Amygdala (tissue), 56 donors: ENCODE measurements at regions not wholly inside any gene's neighbourhood (a gene's known extent, or its start where the extent isn't known, plus 50 kb on each side); places are given as distances from the start of the nearest gene placed in this dataset.
"Not testable (repeated sequence)": the region's sequence is repeated elsewhere in the genome, so short reads cannot be mapped to it uniquely, and the experiment has no call there.

Source experiments
- DNase-seq, 56 donors: peaks; one replicate each; lab custom pipeline; 2025; lab: John Stamatoyannopoulos, UW

- DNase-seq = no peak
These were observed 468.3 kb downstream of the EIPR1 start for GRCh38 chr2:2909086-2910035.

GRCh38 chr2:2906091-2906490, 471.5 kb downstream of the EIPR1 start:
- no peak for DNase-seq

DNA sequence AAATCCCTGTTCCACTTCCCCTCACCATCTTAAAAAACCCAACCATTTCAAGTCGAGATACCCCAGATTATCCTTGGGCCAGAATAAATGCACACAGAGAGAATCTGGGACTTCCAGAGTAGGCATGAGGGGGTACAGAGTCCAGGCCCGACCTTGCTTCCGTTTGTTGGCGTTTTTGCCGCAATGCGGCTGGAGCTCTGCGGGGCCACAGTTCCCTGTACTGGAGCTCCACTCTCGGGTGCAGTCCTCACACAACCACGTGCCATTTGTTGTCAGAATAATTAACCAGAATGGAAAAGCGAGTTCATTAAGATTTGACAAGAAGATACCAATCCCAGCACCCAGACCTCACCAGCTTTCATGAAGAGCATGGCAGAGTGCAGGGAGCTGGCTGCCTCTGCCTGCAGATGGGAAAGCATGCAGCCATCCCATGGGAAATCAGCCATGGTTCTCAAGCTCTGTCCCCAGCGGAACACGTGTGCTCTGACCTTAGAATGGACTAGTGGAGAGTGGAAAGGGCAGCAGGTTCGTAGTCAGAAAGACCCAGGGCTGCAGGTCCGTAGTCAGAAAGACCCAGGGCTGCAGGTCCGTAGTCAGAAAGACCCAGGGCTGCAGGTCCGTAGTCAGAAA, 472.8 kb downstream of the EIPR1 start:
- DNase-seq = no peak

- DNase-seq = no peak
These were observed 474.9 kb downstream of the EIPR1 start for GRCh38 chr2:2902547-2903281.

DNA sequence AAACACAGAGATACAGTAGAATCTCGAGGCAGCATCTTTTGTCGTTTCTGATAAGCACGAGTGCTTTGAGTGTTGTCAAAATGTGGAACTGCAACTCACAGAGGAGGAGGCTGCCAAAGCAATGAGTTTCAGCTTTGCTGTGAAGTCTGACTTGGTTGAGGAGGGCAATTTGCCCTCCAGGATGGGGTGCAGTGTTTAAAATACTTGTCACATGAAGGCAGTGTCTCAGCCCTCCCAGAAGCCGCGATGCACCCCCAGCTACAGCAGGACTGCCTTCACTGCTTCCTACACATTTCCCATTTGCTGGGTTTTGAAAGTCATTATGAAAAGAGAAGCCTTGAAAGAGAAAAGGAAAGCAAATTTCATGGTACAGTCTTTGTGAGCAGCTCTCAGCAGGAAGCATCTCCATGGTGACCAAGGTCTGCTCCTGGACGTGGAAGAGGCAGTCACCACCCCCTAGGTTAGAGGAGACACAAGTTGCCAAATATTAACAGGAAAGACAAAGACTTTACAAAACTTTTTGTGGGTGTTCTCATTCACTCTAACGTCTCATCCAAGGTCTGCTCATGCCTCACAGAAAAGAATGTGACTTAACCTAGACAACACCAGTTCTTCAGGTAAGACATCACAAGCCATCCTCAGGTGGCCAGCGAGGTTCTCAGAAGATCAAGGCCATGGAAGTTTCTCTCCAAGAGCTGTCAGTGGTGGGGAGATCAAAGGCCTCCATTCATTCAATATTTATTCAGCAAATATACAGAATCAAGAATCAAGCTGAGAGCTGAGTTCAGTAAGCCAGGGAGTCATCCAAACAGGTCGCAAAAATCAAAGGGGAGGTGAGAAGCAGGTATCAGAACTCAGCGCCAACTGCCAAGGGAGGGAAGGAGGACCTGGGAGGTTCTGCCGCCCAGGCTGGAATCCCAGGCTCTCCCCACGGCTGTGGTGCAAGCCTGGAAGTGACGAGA, 476.0 kb downstream of the EIPR1 start:
- DNase-seq = peak in 1 of 56 donors; percentile 33

GRCh38 chr2:2899826-2900225, 477.8 kb downstream of the EIPR1 start:
- no peak for DNase-seq

DNA sequence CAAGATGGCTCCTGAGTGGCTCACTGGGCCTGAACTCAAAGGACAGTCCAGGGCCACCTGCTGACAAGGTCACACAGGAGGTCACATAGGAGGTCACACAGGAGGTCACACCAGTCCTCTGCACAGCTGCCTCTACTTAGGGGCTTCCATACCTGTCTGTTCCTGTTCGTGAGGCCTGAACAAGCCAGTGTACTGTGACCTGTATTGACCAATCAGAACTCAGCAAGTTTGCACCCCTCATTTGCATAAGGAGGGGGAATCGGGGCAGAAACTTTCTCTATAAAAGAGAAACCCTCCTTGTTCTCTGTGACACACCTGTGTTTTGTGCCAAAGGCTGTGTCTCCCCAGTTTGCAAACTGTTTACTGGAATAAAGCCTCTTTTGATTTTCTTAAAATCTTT, 478.9 kb downstream of the EIPR1 start:
- DNase-seq = no peak

- no peak for DNase-seq
These were observed 481.0 kb downstream of the EIPR1 start for GRCh38 chr2:2896643-2897042.

GRCh38 chr2:2896011-2896410, 481.6 kb downstream of the EIPR1 start:
- DNase-seq = no peak

- DNase-seq = not testable (repeated sequence)
These were observed 483.6 kb downstream of the EIPR1 start for GRCh38 chr2:2894011-2894410.

DNA sequence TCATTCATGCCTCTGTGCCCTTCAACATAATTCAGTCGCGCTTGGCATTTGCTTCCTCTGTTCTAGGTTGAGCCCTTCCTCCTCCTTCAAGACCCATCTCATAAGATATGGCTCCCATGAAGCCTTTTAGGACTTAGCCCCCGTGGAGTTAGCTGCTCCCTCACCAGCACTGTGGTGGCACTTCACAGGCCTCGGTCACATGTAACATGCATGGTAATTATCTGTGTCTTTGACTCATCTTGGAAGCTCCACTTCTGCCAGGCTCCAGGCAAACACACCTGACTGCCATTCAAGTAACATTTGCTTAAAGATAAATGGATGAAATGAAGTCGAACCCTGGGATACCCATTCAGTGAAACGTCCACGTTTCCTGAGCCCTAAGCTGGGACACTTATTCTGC, 484.7 kb downstream of the EIPR1 start:
- no peak for DNase-seq

- DNase-seq = no peak
These were observed 485.2 kb downstream of the EIPR1 start for GRCh38 chr2:2892378-2892777.

DNA sequence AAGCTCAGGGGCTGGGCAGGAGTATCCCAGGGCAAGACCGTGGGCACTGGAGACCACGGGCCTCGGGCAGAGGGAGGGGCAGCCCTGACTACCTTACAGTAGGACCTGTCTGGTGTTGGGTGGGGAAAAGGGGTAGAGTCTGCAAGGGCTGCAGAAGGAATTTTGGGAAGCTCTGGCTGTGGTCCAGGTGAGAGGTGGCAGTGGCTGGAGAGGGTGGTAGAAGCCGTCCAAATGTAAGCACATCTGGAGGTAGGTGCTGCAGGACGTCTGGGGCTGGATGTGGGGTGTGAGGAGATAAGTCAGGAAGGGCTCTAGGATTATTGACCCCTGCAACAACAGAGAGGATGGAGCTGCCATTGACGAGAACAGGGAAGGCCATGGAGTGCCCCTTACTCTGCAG, 486.7 kb downstream of the EIPR1 start:
- no peak for DNase-seq

DNA sequence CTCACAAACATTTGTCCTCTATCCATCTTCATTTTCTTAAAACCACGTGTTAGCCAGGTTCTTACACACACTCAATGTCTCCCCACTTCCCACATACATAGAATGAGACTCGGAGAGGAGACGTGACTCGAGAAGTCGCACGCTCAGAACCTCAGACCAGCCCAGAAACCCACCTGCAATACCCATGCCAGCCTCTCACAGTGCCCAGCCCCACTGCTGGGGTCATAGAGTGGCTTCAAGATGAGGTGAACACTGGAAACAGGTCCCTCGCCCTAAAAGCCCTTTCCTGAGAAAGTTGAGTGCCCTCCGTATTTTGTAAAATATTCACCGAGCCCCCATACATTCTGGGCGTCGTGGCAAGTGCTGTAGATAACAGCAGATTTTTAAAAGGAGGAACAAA, 487.4 kb downstream of the EIPR1 start:
- DNase-seq = no peak

DNA sequence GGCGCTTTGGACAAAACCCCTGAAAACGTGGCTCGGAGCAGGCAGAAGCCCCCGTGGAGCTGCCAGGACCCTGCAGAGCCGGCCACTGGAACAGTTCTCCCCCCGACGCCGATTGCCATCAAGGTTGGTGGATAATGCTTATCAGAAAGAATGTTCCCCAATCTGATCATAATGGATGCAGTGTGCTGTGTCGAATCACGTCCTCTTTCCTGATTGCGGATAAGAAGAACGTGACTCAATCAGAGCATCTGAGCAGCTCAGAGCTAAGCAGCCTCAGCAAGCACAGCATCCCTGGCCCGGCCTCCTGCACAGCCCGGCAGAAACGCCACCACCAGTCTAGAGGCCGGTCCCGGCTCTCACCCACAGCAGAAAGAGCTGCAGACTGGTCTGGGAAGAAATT, 488.0 kb downstream of the EIPR1 start:
- no peak for DNase-seq

DNA sequence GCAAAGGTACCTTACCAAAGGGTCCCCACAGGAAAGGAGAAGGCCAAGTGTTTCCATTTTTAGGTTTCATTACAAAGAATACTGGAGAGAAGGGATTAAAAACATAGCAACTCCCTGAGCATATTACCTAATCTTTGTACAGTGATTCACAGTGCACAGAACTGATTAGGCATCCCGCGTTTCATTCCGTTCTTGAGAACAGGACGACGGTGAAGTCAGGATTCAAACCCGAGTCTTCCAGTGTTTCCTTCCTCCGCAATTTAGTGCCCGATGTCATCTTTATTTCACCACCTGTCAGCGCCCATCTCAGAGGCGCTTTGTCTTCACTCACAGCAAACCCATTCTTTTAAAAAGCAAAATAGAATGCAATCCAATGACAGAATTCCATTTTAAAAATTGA, 488.5 kb downstream of the EIPR1 start:
- no peak for DNase-seq

DNA sequence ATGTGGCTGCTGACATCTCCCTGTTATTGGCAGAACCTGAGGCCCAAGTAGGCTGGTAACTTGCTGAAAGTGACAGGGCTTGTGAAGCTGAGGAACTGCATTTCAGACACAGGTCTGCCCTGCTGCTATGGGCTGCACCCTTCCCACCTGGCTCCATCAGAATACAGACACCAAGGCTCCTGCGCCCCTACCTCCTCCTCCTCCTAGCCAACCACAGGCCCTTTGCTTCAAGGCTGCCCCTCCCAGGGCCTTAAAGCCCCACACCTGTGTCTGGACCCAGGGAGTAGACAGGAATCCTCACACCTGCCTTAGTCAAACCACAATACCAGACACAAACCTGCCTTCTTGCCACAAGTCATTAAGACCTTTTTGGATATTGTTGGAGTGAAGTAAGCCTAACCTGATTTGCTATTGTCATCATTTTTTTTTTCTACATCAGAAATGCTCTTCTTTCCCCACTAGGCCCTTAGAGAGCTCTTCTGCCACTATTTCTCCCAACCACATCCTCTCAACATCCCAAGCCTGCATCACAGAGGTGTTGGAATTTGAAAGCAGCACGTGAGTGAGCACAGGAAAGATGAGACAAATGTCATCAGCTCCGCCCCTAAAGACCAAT, 489.7 kb downstream of the EIPR1 start:
- DNase-seq = no peak

DNA sequence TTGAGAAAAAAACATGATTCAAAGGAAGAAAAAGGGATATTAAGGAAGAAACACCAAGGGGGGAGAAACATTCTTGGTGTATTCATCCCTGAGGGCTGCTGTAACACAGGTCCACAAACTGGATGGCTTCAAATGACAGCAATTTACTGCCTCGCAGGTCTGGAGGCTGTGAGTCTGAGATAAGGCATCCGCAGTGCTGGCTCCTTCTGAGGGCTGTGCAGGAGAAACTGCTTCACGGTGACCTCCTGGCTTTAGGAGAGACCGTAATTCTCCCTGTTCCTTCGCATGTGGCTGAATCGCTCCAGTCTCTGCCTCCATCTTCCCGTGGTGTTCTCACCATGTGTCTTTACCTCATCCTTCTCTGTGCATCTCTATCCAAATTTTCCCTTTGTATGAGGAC, 490.7 kb downstream of the EIPR1 start:
- DNase-seq = no peak

DNA sequence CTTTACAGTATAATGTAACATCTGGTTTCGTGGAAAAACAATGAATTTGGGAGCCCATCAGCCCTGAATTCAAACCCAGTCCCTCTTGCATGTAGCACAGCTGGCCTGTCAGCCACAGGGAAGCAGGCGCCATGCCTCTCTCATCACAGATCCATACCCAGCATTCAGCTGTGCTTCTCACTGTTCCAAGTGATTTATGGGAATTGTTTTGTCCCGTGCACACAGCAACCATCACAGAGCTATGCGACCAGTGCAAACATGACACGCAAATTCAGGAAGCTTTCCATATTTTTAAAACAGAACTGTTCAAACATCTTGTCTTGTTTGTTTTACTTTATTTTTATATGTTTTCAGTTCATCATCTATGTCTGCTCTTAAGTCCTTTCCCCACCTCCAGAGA, 496.1 kb downstream of the EIPR1 start:
- no peak for DNase-seq

- DNase-seq = no peak
These were observed 496.7 kb downstream of the EIPR1 start for GRCh38 chr2:2880938-2881337.
